MCF 10A (cell line): ENCODE measurements at regions not wholly inside any gene's neighbourhood (a gene's known extent, or its start where the extent isn't known, plus 50 kb on each side); places are given as distances from the start of the nearest gene placed in this dataset.

Source experiments
- BruUV-seq: library from RNA; stranded (reverse); fragments of 400-500 nt; replicated peaks from 2 replicates; lab custom pipeline; 2021; lab: Mats Ljungman, UMichigan
- CTCF ChIA-PET: fragments of 300-600 bp; sonication (Branson Sonifier 250); formaldehyde crosslinking; extraction: SDS; loops from one replicate; lab custom pipeline; 2021; ENCODE audit warnings: antibody characterized with exemption, inconsistent platforms; lab: Yijun Ruan, JAX
- POLR2A ChIA-PET: fragments of 300-600, 350-650 bp; sonication (Branson Sonifier 250); formaldehyde crosslinking; extraction: SDS; loops from one replicate; lab custom pipeline; 2020; ENCODE audit warnings: antibody characterized with exemption, inconsistent platforms; lab: Yijun Ruan, JAX
- DNase-seq: peaks from one replicate; pipeline ENCODE4 v3.0.0-alpha.2; 2018; ENCODE audit not compliant: unreplicated experiment
- H3K27ac Mint-ChIP-seq: one replicate; pipeline ENCODE4 v1.8.0; 2022; ENCODE audit warnings: mild to moderate bottlenecking, low read depth, mixed read lengths; ENCODE audit not compliant: unreplicated experiment
- H3K27me3 Mint-ChIP-seq: one replicate; pipeline ENCODE4 v1.8.0; 2022; ENCODE audit warnings: mixed read lengths; ENCODE audit not compliant: insufficient read depth, unreplicated experiment
- H3K36me3 Mint-ChIP-seq: one replicate; pipeline ENCODE4 v1.8.0; 2022; ENCODE audit warnings: mild to moderate bottlenecking, moderate library complexity, mixed read lengths; ENCODE audit not compliant: insufficient read depth, unreplicated experiment
- H3K4me1 Mint-ChIP-seq: one replicate; pipeline ENCODE4 v1.8.0; 2022; ENCODE audit warnings: mixed read lengths; ENCODE audit not compliant: insufficient read depth, unreplicated experiment
- H3K4me3 Mint-ChIP-seq: one replicate; pipeline ENCODE4 v1.8.0; 2022; ENCODE audit warnings: mild to moderate bottlenecking, moderate library complexity, mixed read lengths; ENCODE audit not compliant: unreplicated experiment
- H3K9me3 Mint-ChIP-seq: one replicate; pipeline ENCODE4 v1.8.0; 2022; ENCODE audit warnings: mixed read lengths; ENCODE audit not compliant: unreplicated experiment
- CTCF ChIP-seq: fragments of 200-600 bp; IDR thresholded peaks from one replicate; pipeline ENCODE4 v1.8.0; 2022; ENCODE audit warnings: antibody characterized with exemption, mild to moderate bottlenecking; ENCODE audit not compliant: unreplicated experiment
- intact Hi-C: fragments of 100-400 bp; cut with micrococcal nuclease; formaldehyde crosslinking; loops from 2 replicates; pipeline ENCODE4 v1.14.1; 2022

- H3K36me3 Mint-ChIP-seq: no peaks in the 10 kb centered on the region
- intact Hi-C loops: no loop called here
- no TSS peak for BruUV-seq
- H3K27me3 Mint-ChIP-seq: peaks cover 30% of the 10 kb centered on the region
- no peak for TF ChIP-seq CTCF
- no peak overlapping the region for H3K27ac Mint-ChIP-seq
- ChIA-PET POLR2A (no interaction called here), CTCF (no interaction called here)
- no peak for DNase-seq
- no peak overlapping the region for H3K4me3 Mint-ChIP-seq
- no peaks in the 10 kb centered on the region for H3K4me1 Mint-ChIP-seq
- no peaks in the 10 kb centered on the region for H3K9me3 Mint-ChIP-seq
Observed at GRCh38 chr3:173267716-173268115, 126.7 kb upstream of the SPATA16 start.

GRCh38 chr3:173266441-173266840 lies 125.4 kb upstream of the SPATA16 start:
- no peak for TF ChIP-seq CTCF
- ChIA-PET CTCF (interaction anchor here (0.6 kb wide), 1 partner anchor 1073 kb away, joined by 3 read pairs; no protein-coding TSS in a partner anchor), POLR2A (no interaction called here)
- BruUV-seq: no TSS peak
- Mint-ChIP-seq H3K4me1 (no peaks in the 10 kb centered on the region), H3K4me3 (no peak overlapping the region), H3K36me3 (no peaks in the 10 kb centered on the region), H3K27ac (no peak overlapping the region), H3K27me3 (peaks cover 33% of the 10 kb centered on the region), H3K9me3 (no peaks in the 10 kb centered on the region)
- intact Hi-C loops: no loop called here
- DNase-seq: no peak

DNA sequence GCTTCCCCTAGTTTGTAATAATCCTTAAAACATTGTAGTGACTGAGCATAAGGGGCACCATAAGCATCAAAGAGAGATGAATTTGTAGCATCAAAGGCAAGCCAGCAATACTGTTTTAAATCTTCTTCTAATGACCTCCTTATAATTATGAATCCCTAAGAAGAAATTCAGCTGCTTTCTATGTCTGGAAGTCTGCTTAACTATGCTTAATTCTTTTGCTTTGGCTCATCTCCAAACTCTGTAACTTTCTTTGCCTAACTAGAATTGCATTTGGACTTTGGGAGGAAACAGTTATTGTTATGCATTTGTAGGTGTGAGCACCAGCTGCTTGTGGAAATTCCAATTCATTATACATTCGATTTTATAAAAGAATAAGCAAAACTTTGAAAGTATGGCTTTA lies 117.7 kb upstream of the SPATA16 start:
- TF ChIP-seq CTCF: no peak
- H3K9me3 Mint-ChIP-seq: no peaks in the 10 kb centered on the region
- CTCF ChIA-PET: no interaction called here
- intact Hi-C loops: no loop called here
- BruUV-seq: no TSS peak
- POLR2A ChIA-PET: no interaction called here
- H3K36me3 Mint-ChIP-seq: no peaks in the 10 kb centered on the region
- no peak overlapping the region for H3K4me3 Mint-ChIP-seq
- no peak for DNase-seq
- H3K4me1 Mint-ChIP-seq: no peaks in the 10 kb centered on the region
- H3K27me3 Mint-ChIP-seq: peaks cover 37% of the 10 kb centered on the region
- H3K27ac Mint-ChIP-seq: no peak overlapping the region

- ChIA-PET CTCF (no interaction called here), POLR2A (no interaction called here)
- BruUV-seq: no TSS peak
- no peaks in the 10 kb centered on the region for H3K9me3 Mint-ChIP-seq
- no peak for DNase-seq
- H3K27me3 Mint-ChIP-seq: peaks cover 37% of the 10 kb centered on the region
- TF ChIP-seq CTCF: no peak
- no peak overlapping the region for H3K4me3 Mint-ChIP-seq
- H3K4me1 Mint-ChIP-seq: no peaks in the 10 kb centered on the region
- intact Hi-C loops: no loop called here
- no peak overlapping the region for H3K27ac Mint-ChIP-seq
- no peaks in the 10 kb centered on the region for H3K36me3 Mint-ChIP-seq
Observed at GRCh38 chr3:173257797-173258196, 116.8 kb upstream of the SPATA16 start.
